PFSK-1 (cell line): ENCODE measurements at regions not wholly inside any gene's neighbourhood (a gene's known extent, or its start where the extent isn't known, plus 50 kb on each side); places are given as distances from the start of the nearest gene placed in this dataset.

ENCODE experiments used
- POLR2AphosphoS5 ChIP-seq: IDR thresholded peaks from 2 replicates; pipeline ENCODE4 v1.6.1; 2012; ENCODE audit warnings: low read depth, mild to moderate bottlenecking, control low read depth, low read length, moderate library complexity
- REST ChIP-seq, 2 experiments: IDR thresholded peaks; 2 replicates each; pipeline versions ENCODE4 v1.6.1 to v1.8.0; 2011 to 2012; ENCODE audit warnings: low read depth in 2 of 2, low read length in 2 of 2, control low read depth in 1 of 2, inconsistent platforms in 1 of 2, mild to moderate bottlenecking in 1 of 2, moderate library complexity in 1 of 2; ENCODE audit not compliant: insufficient read depth in 1 of 2
- SIN3A ChIP-seq: IDR thresholded peaks from 2 replicates; pipeline ENCODE4 v1.6.1; 2012; ENCODE audit warnings: mild to moderate bottlenecking, low read length, moderate library complexity, borderline replicate concordance; ENCODE audit not compliant: insufficient read depth
- TAF1 ChIP-seq: IDR thresholded peaks from 2 replicates; pipeline ENCODE4 v1.6.1; 2012; ENCODE audit warnings: low read length, control low read depth, borderline replicate concordance; ENCODE audit not compliant: insufficient read depth

DNA sequence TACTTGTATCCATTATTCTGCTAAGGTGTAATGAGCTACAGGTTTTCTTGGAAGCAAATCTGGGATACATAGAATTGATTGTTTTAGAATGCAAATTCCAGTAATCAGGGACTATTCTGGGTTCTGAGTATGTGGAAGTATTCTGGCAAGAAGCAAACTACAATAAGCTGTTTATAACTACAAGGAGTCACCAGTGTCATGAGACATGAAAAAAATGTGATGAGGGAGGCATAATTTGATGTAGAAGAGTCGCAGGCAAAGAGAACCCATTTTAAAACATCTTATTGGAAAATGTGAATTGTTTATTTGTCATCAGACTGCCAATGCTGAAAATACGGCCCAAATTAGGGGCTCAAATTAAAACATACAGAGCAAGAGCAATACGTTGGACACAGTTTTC is 321.8 kb upstream of the E2F7 start:
- TF ChIP-seq POLR2AphosphoS5: no peak
- TF ChIP-seq REST (IDR thresholded peaks at IDR 0.05; ENCODE audit: insufficient read depth in 1 of 2, low read depth in 2 of 2, low read length in 2 of 2): no peak
- TF ChIP-seq SIN3A: no peak
- no peak for TF ChIP-seq TAF1
